IPS-NIHi7 (cell line): ENCODE measurements at regions not wholly inside any gene's neighbourhood (a gene's known extent, or its start where the extent isn't known, plus 50 kb on each side); places are given as distances from the start of the nearest gene placed in this dataset.
"Not testable (repeated sequence)": the region's sequence is repeated elsewhere in the genome, so short reads cannot be mapped to it uniquely, and the experiment has no call there.

Experiments used
- DNase-seq: peaks from one replicate; pipeline ENCODE4 v3.0.0; 2012; ENCODE audit warnings: mixed read lengths; ENCODE audit errors: extremely low spot score

DNA sequence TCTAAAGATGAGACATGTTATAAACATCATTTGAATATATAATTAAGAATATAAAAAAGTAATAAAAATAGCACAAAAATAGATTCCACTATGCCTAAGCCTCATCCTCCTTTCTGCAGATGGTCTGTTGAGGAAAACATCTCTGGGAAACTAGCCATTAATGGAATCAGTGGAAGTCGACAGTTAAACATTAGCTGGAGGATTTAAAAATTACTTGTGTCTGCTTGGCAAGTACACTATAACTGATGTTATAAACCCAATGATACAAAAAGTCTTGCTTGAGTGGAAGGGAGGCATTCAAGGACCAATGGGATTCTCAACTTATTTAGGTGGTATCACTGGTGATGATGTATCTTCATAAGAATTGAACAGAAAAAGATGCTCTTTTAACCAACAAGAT is 1598.3 kb downstream of the PCDH18 start:
- no peak for DNase-seq

DNA sequence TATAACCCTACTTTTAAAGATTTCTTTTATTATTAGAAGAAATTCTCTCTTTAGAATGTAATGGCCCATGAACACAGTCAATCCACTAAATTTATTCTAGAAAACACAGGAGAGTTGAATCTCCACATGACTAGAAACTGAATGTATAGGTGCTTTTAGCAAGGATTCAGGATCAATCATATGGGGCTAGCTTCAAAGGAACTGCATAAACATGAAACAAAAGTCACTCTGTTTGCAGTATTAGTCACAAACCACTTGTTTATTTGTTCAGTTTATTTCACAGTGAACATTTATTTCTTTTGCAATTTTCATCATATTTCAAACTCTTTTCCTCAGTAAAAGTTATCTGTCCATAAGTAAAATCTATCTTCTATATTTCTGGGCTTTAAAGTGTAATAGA is 1604.6 kb downstream of the PCDH18 start:
- no peak for DNase-seq

DNA sequence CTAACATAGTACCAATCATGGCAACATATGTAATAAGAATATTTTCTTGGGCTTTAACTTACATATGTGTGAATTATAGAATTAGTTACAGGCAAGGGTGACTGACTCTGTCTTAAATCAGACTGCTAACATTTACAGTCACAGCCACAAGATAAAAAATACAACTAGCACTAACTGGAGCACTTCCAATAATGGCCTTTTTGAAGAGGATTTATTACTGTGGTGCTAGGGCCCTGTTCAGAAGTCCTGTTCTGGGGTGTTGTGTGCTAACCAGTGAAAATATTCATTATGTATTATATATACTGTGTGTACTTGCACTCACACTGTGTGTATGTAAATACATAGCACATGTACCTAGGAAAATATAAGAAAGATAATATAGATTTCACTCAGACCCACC is 1611.2 kb downstream of the PCDH18 start:
- DNase-seq: no peak

DNA sequence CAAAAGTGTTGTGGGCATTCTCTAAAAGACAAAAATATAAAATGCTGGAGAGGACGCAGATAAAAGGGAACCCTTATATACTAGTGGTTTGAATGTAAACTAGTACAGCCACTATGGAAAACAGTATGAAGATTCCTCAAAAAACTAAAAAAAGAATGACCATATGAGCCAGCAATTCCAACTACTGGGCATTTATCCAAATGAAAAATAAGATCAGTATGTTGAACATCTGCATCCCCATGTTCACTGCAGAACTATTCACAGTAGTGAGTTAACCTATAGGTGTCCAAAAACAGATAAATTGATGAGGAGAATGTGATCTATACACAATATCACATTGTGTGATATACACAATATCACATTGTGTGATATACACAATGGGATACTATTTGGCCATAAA is 1615.3 kb downstream of the PCDH18 start:
- no peak for DNase-seq

DNA sequence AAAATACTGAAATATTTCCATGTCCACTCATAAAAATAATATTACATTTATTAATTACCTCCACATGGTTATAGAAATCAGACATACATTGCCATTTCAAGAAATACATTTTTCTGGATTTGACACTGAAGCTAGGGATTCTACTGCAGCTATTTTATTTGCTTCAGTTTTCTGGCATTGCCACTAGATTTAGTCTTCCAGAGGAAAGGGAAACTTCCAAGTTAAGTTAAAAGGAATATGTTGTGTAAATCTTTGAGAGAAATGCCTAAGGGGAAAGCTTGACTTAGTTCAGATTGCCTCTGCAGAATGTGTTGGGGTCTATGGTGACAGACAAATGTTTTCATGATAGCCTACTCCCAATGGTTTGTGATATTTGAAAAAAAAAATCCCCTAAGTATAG is 1631.3 kb downstream of the PCDH18 start:
- no peak for DNase-seq

DNA sequence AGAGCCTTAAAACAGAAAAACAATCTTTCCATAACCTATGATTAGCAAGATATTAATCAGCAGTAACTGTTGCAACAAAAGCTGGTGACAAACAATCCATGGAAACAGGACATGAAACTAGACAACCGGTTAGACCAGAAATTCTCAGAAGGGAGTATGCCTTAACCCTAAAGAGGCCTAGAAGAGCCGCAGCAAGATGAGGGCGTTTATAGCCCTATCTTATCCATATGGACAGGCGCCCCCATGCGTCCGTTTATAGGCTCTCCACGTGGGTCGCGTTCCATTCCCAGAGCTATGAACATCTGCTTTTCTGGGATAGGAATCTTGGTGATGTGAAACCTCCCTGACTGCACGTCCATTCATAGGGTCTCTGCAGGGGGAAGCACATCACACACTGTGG is 1662.7 kb upstream of the PABPC4L start:
- not testable (repeated sequence) for DNase-seq

DNA sequence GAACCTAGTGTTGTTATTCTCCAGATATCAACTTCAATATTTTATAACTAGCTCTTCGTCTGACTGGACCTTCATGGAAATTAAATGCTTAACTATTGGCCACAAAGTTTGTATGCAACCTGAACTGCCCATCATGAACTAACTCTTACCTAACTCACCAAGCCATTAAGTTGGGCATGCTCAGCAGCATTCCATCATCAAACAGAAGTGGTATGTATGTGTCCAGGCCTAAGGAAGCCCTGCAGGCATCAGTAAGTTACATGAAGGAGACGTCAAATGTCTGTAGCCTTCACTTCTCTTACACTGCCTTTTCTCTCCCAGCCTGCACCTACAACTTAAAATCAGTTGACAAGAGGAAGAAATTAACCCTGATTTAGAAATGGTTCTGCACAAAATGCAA is 1639.2 kb upstream of the PABPC4L start:
- no peak for DNase-seq

DNA sequence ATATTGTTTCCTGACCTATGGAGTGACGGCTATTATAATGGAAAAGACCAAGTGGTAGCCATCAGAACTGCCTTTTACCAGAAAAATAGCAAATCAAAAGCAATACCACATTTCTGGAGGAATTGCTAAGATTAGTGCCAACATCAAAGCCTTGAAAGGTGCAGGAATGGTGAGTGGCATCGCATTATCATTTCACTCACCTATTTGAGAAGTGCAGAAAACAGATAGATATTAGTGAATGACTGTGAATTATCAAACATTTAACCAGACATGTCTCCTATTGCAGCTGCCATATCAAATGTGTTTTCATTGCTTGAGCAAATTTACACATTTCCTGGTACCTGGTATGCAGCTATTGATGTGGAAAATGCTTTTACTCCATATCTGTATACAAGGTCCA is 1638.1 kb upstream of the PABPC4L start:
- no peak for DNase-seq

DNA sequence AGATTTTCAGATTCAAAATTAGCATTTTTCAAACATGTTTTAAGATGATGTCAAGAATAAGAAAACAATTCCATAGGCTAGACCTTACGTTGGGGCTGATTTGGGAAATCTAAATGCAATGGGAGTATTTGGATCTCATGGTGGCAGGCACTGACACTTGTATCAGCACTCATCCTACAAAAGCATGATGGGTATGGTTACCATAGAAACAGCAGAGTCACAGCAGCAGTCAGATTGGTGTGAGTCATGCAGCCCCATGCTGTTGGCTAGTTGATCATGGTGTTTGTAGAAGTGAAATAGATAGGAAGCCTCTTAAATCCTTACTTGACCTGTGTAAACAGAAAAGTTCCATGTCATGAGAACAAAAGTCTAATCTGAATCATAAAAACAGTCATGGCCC is 1637.3 kb upstream of the PABPC4L start:
- DNase-seq: peak; percentile 45

DNA sequence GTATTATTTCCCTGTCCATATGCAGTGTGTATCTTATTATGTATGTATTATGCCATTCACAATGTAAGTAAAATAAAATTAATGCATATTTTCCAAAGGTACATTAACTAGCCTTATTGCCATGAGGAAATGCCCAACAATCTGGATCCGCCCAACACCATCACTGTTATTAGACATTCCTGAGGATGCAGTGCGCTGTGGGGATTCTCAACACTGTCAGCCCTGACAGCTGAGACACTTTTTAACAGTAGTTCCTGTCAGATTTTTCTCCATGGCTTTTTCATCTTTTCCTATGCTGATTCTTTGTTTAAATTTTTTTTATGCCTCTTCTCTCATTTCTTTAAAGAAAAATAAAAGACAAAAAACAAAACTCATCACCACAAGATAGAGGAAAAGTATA is 1632.9 kb upstream of the PABPC4L start:
- DNase-seq: no peak

DNA sequence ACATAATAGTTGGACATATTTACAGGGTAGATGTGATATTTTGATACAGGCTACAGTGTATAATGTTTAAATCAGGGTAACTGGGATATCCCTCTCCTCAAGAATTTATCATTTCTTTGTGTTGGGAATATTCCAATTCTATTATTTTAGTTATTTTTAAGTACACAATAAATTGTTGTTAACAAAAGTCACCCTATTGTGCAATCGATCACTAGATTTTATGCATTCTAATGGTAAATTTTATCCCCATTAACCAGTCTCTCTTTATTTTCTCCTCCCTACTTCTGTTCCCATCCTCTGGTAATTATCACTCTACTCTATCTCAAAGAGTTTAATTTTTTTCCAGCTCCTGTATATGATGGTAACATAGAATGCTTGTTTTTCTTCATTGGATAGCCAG is 1631.9 kb upstream of the PABPC4L start:
- DNase-seq: no peak

DNA sequence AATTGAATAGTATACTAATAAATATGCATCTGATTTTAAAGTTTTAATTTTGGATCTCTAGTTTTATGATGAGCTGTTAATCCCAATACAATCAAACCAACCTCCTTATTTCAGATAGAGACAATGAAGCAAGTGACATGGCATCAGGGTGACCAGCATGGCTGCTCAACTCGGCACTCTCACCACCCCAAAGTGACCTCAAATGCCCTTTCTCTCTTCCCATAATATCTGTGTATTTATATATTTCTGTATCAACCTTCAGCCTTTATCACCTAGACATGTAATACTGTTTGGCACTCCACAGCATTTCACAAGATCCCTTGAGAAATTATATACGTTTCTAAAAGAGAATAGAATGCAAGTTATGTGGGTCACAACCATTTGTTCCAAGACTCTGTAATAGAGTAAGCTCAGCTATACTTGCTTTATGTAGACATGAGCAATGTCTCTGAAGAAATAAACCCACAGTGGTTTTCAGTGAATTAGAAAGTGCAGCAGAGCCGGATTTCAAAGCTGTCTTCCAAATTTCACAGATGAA is 1623.2 kb upstream of the PABPC4L start:
- DNase-seq: no peak

DNA sequence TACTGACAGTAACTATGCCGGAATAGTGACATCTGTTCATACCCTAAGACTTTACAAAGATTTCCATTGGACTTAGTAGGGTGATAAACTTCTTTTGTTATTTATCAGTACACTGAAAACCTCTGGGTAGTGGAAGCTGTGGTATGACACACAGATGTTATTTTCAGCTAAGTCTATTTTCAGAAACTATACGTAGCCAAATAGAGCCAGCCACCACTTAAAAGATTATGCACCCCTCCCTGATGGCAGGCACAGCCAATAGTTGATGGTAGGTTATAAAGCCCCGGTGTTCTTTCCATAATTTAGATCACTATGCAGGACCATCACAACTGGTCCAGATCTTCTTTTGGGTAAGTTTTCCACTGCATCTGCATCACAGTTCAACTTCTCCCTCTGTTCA is 1603.2 kb upstream of the PABPC4L start:
- DNase-seq: no peak

DNA sequence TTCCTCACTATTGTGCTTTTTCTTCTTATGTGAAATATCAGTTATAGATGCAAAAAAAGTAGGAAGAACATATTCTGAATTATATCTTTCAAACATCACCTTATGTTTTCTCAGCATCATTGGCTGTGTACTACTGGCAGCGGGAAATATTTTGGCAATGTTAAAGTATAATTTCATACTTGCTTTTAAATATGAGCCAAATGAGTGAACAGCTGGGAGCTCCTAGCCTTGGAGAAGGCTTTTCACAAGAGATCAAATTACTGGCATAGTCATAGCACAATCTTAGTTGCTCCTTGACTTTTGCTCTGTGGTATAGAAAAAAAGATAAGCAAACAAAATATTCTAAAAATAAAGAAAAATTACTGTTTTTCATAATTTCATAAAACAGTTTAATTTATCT is 1575.8 kb upstream of the PABPC4L start:
- no peak for DNase-seq

DNA sequence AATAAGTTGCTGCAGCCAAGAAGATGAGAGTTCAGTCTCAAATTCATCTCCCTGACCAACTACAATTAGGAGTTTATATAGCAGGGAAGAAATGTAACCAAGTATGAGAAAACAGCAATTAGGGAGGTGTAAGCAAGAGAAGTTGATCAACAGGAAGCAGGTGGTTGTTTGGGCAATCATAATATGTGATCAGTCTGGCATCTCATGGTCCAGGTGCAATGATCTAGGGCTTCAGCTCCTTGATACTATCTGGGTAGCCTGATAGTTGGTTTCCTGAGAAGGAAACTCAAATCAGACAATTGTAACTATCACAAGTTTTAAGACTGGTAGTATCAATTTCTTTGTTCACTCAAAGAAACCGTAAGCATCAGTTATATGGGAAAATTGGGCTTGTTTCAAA is 1574.3 kb upstream of the PABPC4L start:
- DNase-seq: no peak

DNA sequence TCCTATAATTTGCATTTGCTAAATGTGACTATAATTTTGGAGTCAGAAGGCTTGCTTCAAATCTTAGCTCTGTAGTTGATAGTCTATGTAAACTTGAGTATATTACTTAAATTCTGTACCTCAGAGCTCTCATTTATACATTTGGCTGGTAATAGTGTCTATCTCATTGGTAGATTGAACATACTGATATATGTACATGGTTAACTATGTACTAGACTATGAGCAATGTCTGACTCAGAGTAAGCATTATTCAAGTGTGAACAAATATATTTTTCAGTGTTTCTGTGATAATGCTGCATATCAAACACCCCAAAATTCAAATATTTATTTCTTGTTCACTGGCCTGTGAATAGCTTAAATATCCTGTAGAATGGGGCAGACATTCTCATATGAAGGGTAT is 1568.9 kb upstream of the PABPC4L start:
- DNase-seq: no peak

DNA sequence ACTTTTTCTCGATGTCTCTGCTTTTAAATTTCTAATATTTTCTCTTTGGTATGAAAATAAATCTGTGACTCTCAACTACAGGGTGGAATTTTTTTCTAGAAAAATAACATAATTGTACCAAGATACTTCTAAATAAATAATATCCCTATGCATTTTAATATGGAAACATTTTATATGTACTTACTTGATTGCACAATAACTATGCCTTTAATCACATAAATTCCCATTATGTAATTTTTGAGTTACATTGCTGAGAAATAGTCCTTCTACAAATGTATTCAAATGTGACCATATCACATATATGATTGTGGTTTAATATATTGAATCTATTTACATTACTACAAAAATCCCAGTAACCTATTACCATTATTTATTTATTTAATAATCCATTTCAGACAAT is 1543.3 kb upstream of the PABPC4L start:
- DNase-seq: no peak

DNA sequence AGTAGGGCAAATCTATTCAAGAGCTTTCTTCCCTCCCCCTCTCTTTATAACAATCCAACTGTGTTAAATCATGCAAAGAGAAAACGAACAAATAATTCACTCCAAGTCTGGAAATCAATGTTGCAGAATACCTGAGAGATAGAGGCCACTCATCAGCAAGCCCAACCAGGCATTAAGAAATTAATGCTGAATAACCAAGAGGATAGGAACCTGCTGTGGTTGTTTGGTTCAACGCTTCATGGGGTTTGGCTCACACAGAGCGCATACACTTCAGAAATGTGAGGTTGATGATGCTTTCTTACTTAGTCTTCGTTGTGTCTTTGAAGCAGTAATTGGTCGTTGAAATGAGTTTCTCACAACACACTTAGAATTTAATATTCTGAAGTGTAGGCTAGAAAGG is 1540.0 kb upstream of the PABPC4L start:
- no peak for DNase-seq

DNA sequence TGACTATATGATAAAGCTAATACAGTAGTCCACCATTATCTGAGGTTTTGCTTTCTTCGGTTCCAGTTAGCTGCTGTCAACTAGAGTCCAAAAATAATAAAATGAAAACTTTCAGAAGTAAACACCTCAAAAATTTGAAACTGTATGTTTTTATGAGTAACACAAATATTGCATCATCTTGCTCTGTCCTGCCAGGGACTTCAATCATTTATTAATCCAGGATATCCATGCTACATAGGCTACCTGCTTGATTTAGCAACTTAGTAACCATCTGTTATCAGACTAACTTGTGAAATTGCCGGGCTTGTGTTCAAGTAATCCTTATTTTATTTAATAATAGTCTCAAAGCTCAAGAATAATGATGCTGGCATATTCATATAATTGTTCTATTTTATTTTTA is 1537.8 kb upstream of the PABPC4L start:
- DNase-seq: no peak

DNA sequence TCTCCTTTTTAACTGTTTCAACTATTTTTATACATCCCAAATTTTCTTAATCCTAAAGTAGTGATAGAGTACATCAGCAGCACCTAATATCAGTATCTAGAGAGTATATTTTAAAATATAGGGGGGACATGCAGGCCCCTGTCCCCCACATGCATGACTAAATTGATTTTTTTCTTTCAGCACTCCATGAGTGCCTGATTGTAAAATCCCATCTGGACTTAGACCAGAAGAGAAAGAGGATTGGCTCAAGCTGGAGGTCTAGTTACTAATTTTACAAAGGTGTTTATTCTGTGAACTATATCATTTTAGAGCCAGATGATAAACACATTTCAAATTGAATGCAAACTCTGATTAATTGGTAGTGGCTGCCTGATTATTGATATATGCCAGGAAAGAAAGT is 1533.9 kb upstream of the PABPC4L start:
- DNase-seq: no peak

DNA sequence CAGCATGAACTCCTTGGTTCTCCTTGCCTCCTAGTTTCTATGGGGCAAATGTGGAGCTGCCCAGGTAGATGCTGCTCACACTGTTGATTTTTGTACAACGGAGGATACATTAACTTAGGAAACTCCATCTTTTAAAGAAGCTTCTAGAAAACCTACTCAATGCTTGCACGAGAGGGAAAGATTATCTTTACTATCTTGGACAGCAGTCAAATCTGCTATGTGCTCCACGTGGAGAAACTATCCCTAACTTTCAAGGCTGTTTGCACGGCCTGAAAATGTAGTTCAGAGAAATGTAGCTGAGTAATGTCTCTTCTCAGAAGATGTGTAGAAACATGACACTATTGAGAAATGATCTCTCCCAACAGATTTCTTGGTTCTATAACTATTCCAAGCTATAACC is 1530.9 kb upstream of the PABPC4L start:
- no peak for DNase-seq

DNA sequence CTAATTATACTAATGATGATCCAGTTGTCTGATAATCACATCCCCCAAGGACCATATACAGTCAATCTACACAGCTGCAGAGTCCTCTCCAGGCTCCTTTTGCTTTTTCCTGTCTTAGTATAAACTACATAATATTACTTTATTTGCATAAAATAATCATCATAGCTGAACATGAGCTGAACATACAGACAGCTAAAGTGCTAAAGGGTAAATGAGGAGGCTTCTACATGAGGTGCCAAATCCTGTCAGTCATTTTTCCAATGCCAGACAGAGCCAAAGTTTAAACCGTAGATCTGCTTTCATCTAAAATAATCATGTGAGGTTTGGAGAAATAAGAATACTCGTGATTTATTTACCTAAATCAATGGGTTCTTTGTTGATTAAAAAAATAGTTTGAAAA is 1530.1 kb upstream of the PABPC4L start:
- DNase-seq: no peak

DNA sequence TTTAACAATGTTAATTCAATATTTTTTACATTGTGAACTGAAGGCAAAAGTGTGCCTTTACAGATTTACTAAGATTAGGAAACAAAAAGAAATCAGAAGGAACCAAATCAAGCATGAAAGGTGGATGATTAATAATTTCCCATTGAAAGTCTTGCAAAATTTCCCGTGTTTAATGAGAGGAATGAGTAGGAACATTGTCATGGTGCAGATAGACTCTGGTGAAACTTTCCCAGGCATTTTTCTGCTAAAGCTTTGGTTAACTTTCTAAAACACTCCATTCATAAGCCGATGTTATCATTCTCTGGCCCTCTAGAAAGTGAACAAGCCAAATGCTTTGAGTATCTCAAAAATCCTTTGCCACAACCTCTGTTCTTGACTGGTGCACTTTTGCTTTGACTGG is 1522.8 kb upstream of the PABPC4L start:
- DNase-seq: no peak

DNA sequence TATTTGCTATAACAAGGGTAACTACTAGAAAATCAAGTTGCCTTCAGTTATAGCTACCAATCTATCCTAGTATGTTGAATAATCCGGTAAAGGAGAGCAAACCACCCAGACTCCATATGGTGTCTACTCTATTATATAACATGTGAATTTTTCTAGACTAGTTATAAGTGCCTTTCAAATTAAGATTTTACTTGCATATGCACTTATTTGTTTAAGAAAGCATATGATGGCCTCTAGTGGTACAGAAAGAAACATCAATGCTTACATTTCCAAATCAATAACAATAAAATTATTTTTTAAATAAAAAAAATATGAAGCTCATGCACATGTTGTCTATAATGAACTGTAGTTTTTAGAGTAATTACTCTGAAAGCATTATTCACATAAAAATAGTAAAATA is 1516.4 kb upstream of the PABPC4L start:
- no peak for DNase-seq

DNA sequence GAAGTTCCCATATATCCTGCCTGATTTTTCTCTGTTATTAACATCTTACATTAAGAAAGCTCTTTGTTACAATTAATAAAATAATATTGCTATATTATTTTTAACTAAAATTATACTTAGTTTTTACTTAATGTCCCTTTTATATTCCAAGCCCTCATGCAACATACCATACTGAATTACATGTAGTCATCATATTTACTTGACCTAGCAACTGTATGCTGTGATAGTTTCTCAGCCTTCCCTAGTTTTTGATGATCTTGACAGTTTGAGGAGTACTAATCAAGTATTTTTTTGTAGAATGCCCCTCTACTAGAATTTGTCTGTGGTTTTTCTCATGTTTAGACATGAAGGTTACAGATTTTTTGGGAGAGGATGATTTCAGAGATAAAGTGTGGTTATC is 1503.8 kb upstream of the PABPC4L start:
- no peak for DNase-seq
